IPS DF 4.7 (cell line): ENCODE measurements at regions not wholly inside any gene's neighbourhood (a gene's known extent, or its start where the extent isn't known, plus 50 kb on each side); places are given as distances from the start of the nearest gene placed in this dataset.

Source experiments
- DNase-seq: peaks from one replicate; pipeline ENCODE4 v3.0.0-alpha.2; 2013; ENCODE audit warnings: low spot score; ENCODE audit errors: extremely low read depth

- DNase-seq = no peak
These were observed 111.0 kb downstream of the GAS1 start for GRCh38 chr9:86836266-86836665.

DNA sequence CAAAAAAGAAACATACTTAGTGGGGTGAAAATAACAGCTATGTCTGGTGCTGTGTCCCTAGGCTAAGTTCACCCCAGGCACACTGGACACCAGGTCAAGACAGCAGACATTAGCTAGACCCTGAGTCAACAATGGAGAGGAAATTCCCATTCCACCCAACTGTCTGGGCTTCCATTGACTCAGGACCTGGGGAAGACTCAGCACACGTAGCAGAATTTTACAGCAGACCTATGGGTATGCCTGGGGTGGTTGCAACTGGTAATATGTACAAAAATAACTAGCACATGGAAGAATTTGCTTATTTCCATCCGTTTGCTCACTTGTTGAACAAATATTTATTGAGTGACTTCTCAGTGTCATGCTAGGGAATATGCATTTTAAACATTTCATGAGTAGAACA is 117.0 kb downstream of the GAS1 start:
- no peak for DNase-seq

GRCh38 chr9:86829496-86830046 is 117.7 kb downstream of the GAS1 start:
- no peak for DNase-seq

- no peak for DNase-seq
These were observed 118.7 kb downstream of the GAS1 start for GRCh38 chr9:86828631-86829030.

DNA sequence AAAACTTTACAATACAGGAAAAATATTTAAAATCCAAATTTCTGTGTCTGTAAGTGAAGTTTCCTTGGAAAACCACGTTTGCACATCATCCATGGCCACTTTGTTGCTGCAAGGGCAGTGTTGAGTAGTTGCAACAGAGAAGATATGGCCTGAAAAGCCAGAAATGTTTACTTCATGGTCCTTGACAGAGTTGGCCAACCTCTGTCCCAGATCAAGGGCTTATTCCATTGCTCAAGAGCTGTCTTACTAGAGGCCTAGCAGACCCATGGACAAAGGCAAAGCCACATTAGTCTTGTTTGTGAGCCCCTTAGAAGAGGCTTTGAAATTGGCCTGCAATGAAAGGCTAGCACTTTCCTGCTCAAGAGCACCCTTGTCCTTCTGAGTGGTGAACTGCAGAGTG is 119.4 kb downstream of the GAS1 start:
- no peak for DNase-seq

DNA sequence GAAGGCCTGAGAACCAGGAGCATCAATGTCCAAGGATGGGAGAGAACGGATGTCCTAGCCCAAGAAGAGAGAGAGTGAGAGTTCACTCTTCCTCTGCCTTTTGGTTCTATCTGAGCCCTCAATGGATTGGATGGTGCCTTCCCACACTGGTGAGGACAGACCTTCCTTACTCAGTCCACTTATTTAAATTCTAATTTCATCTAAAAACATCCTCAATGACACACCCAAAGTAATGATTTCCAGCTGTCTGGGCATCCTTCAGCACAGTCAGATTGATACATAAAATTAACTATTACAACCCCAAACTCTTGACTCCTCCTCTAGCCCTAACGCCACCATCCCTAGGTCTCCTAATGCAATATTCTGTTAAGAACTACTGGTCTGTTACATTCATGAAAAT is 122.0 kb downstream of the GAS1 start:
- no peak for DNase-seq

- DNase-seq = no peak
These were observed 125.1 kb downstream of the GAS1 start for GRCh38 chr9:86822006-86822801.

DNA sequence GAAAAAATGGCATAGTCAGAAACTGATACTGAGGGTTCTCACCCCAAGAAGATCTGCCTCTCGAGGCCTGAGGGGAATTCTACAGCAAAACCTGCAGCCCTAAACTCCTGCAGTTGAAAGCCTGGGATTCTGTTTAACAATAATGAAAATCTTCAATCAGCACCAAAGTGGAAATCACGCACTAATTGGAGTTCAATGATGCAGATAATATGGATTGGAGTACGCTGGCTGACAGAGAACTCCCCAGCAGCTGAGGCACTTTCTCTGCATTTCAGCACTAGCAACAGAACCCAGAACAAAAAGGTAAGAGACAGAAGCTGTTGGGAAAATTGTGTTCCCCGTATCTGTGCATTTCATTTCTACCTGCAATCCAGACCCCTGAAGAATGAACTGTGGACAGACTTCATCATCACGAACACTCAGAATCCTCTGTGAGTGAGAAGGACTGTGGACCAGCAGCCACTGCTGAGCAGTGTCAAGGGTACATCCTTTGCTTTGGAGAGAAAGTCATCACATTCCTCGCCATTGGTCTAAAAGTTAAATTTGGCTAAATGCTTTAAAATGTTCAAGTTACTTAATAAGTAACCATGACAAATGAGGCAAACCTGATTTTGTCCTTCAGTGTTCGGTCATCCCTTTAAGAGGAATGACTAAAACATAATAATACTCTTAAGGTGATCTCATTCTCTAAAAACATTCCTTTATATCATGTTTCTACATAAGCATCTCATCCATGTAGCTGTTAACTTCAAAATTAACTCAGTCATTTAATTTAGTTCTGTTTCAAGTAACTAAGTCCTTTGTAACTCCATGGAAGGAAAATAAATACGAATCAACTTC is 126.1 kb downstream of the GAS1 start:
- DNase-seq = no peak

GRCh38 chr9:86819552-86819951 is 127.8 kb downstream of the GAS1 start:
- DNase-seq = no peak

DNA sequence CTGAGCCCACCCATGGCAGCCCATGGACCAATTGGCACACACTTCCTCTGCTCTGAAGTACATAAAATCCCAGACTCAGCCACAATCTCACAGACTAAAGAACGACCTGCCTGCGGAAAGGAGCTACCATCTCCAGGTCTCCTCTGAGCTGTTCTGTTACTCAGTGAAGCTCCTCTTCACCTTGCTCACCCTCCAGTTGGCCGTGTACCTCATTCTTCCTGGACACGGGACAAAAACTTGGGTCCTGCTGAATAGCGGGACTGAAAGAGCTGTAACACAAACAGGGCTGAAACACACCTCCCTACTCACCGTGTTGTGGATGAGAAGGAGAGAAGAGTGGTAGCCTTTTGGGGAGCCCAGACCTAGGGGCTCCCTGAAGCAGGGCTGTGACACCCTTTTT is 128.7 kb downstream of the GAS1 start:
- no peak for DNase-seq

DNA sequence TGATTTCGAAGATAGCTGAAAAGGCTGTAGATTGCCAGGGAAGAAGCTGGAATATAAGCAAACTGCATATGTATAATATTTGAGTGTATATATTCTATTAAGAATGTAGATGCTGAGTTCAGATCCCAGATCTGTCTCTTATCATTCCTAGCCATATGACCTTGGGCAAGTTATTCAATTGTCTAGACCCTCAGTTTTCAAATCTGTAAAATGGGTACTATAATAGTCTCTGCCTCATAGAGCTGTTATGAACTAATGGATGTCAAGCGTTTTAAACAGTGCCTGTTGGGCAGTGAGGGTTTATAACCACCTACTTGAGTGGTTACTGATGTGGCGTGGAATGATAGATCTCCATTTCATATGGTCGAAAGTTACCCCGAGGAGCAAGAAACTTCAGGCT is 130.4 kb downstream of the GAS1 start:
- DNase-seq = no peak

DNA sequence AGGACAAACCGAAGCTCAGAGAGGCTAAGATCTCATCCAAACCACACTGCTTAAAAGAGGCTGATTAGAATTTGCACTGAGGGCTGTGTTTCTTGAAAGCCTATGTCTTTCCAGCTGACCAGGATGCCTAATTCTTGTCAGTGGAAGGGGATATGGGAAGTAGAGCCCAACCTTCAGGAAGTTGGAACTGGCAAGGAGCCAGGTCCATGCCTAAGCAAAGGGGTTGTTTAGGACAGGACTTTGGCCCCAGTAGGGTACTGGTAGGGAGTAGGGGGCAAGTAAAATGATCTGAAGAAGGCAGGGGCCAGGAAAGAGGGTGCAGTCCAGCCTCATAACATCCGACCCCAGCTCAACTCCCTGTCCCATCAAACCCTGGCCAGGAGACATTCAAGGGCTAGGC is 130.9 kb downstream of the GAS1 start:
- DNase-seq = no peak

DNA sequence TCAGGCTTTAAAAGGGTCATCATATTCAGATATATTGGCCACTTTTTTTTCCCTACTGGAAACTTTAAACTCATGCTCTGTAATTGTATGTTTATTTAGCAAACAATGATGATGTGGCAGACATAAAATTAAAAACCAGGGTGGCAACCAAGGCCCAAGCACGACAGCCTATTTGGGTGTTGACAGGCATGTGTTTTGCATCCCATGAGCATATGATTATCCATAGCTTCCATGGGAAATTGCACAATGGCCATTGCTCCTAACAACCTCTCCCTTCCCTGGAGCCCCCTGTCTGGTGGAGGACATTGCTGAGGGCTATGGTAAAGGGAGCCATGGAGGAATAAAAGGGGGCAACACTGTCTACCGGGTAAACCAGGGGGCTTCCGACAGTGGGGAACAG is 134.7 kb downstream of the GAS1 start:
- DNase-seq = no peak

DNA sequence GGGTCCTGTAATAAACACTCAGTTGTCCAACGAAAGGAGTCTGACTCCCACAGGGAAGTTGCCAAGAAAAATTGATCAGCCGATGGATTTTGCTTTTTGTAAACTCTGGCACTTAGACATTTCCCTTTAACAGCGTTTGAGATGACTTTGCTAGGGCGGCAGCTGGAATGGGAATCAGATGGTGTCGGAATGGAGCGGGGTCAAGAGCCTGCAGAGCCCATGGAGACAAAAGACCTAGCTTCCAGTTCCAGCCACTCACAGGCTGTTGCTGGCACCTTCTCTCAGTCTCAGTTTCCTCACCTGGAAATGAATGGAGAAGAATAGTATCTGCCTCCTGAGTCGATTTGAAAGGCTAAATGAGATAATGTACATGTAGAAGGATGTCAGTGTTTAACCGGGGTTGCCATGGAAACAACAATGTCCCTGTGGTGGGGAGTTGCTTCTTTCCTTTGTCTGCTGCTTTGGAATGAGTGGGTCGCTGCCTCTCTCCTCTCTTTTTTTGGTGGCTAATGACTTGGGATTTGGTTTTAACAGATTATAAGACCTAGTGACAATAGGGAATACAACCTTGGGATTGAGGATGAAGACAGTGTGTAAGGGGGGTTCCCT is 137.4 kb downstream of the GAS1 start:
- DNase-seq = no peak

DNA sequence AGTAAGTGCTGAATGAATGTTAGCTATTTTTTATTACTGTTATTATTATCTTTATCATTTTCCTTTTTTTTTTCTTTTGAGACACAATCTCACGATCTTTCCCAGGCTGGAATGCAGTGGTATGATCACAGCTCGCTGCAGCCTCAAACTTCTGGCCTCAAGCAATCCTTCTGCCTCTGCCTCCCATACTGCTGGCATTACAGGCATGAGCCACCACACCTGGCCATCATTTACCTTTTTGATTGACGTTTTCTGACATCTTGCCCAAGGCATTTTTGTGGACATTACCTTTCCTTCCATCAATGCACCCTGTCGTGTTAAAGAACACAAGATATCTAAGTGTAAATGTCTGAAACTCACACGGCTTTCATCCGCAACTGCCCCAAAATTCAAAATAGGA is 138.2 kb downstream of the GAS1 start:
- no peak for DNase-seq

DNA sequence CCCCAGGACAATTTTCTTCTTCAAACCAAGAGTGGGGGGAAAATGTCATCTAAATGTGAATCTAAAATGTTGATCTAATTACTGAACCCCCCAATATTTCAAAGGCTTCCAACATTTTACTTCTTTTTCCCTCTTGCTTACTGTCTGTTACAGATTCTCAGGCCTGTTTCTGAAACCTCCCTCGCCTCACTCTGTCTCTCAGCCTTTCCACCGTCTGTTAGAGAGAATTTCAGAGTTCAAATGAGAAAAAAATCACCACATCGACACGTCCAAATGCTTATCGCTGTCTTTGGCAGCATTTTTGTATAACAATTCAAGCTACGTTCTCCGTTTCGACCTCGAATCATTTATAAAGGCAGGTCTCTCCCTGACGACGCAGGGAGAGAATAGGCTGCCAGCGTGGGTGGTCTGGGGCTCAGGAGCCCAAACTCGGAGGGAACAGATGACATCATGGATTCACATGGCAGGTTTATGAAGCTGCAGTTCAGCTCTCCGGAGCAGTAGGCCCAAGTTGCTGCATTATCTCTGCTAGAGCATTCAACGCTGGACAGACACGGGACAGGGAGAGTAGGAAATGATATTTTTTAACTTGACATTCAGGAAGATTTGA is 139.8 kb downstream of the GAS1 start:
- DNase-seq = no peak

DNA sequence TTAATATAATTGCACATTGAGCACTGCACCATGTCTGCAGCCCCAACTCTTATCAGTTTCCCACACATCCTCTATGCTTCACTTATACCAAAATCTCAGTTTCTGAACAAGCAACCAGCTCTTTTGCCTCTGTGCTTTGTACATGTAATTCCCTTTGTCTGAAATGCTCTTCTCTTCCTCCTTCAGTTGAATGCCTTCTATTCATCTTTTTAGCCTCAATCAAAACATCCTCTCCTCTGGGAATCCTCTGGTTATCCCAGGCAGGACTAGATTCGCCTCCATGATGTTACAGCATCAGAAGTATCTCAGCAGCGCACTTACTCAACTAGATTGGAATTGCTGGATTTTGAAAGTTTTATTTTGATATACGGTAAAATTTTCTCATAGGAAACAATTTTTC is 143.3 kb downstream of the GAS1 start:
- DNase-seq = no peak

DNA sequence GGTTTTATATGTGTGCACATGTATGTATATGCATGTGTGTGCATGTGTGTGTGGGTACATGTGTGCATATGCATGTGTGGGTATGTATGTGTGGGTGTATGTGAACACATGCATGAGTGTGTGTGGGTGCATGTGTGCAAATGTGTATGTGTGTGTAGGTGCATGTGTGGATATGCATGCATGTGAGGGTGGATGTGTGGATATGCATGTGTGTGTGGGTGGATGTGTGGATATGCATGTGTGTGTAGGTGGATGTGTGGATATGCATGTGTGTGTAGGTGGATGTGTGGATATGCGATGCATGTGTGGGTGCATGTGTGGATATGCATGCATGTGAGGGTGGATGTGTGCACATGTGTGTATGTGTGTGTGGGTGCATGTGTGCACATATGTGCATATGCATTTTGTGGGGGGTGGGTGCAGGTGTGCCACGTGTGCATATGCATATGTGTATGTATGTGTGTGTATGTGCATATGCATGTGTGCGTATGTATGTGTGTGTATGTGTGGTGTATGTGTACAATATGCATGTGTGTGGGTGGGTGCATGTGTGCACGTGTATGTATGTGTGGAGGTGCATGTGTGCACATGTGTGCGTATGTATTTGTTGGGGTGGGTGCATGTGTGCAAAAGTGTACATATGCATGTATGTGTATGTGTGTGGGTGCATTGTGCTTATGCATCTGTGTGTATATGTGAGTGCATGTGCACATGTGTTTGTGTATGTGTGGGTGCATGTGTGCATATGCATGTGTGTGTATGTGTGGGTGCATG is 144.2 kb downstream of the GAS1 start:
- DNase-seq = no peak

DNA sequence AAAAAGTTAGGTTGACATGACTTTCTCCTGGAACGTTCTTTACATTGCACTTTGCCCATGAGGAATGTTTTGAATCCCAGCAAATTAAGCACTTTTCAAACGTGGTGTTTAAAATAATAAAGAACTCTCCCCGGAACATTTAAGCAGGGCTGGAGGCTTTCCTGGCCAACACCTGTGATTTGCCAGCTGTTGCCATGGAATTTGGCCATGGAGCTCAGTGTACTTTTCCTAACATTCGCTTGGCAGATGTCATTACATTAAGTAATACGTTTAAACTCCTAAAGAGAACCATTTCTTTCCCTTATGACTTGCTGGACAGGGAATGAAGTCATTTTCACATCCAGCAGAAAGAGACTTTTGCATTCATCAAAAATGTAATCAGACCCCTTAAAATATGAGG is 146.1 kb downstream of the GAS1 start:
- no peak for DNase-seq

GRCh38 chr9:86800681-86801080 is 146.6 kb downstream of the GAS1 start:
- DNase-seq = no peak

DNA sequence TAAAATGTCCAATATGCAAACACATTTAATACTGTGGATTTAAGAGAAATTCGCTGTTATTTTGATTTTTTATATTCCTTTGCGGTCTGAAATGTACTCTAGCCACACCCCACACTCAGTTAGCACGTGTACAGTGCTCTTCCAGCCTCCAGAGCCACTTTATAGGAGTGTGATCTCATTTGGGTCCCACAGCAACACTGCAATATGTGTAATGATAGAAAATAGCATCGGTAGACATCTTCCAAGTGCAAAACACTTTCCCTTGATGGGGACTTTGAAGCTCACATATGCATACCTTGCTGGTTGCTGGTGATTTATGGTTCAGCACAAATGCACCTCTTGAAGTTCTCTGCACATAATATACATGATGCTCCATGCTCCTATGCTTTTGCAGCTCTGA is 148.3 kb downstream of the GAS1 start:
- no peak for DNase-seq
